Right lobe of liver (tissue), 4 donors: ENCODE measurements at regions not wholly inside any gene's neighbourhood (a gene's known extent, or its start where the extent isn't known, plus 50 kb on each side); places are given as distances from the start of the nearest gene placed in this dataset.

ENCODE experiments used
- POLR2A ChIP-seq: fragments of 450-650 bp; IDR thresholded peaks from one replicate; pipeline ENCODE4 v1.6.1; 2017; ENCODE audit warnings: antibody characterized with exemption, mild to moderate bottlenecking
- TF ChIP-seq, protein P1 (sequence below), 4 donors: fragments of 200-600 bp in 3 of 4; fragments of 450-650 bp in 1 of 4; IDR thresholded peaks; one replicate each; pipeline versions ENCODE4 v1.5.1 to v1.8.0; 2016 to 2022; ENCODE audit warnings: antibody characterized with exemption in 4 of 4, mild to moderate bottlenecking in 2 of 4
- donor health status: DM: no; HTN: no; CAD: no.
- donor health status: DM: no; HTN: no; CAD: no.
- donor health status: DM: no; HTN: yes; CAD: no.

- TF ChIP-seq, protein P1, sequence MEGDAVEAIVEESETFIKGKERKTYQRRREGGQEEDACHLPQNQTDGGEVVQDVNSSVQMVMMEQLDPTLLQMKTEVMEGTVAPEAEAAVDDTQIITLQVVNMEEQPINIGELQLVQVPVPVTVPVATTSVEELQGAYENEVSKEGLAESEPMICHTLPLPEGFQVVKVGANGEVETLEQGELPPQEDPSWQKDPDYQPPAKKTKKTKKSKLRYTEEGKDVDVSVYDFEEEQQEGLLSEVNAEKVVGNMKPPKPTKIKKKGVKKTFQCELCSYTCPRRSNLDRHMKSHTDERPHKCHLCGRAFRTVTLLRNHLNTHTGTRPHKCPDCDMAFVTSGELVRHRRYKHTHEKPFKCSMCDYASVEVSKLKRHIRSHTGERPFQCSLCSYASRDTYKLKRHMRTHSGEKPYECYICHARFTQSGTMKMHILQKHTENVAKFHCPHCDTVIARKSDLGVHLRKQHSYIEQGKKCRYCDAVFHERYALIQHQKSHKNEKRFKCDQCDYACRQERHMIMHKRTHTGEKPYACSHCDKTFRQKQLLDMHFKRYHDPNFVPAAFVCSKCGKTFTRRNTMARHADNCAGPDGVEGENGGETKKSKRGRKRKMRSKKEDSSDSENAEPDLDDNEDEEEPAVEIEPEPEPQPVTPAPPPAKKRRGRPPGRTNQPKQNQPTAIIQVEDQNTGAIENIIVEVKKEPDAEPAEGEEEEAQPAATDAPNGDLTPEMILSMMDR (IDR thresholded peaks at IDR 0.05): no peak
- no peak for TF ChIP-seq POLR2A
Observed at GRCh38 chr6:141989706-141989959, 143.1 kb upstream of the GJE1 start.
